ENCODE measurements at regions not wholly inside any gene's neighbourhood (a gene's known extent, or its start where the extent isn't known, plus 50 kb on each side); places are given as distances from the start of the nearest gene placed in this dataset.

- Histone ChIP-seq H3K4me1 (ENCODE audit: control insufficient read depth, insufficient read depth, low read length) (peaks cover 48% of the 10 kb centered on the region), H3K4me3 (ENCODE audit: low read length) (no peak overlapping the region), H3K36me3 (ENCODE audit: insufficient read depth, low read length) (no peaks in the 10 kb centered on the region), H3K9ac (ENCODE audit: low read depth, low read length) (no peak overlapping the region), H3K4me2 (ENCODE audit: low read length) (no peak overlapping the region), H3K27me3 (ENCODE audit: control insufficient read depth, insufficient read depth, low read length) (no peaks in the 10 kb centered on the region), H3K9me3 (replicated peaks; ENCODE audit: low read length) (no peaks in the 10 kb centered on the region)
These were observed 416.5 kb downstream of the EFNB2 start for GRCh38 chr13:106118996-106119395.

GRCh38 chr13:106118050-106118449 is 417.4 kb downstream of the EFNB2 start:
- H3K27me3 ChIP-seq (ENCODE audit: control insufficient read depth, insufficient read depth, low read length), result no peaks in the 10 kb centered on the region
- H3K9me3 ChIP-seq (replicated peaks; ENCODE audit: low read length), result no peaks in the 10 kb centered on the region
- no peak overlapping the region for H3K4me2 ChIP-seq (ENCODE audit: low read length)
- H3K9ac ChIP-seq (ENCODE audit: low read depth, low read length), result no peak overlapping the region
- H3K4me1 ChIP-seq (ENCODE audit: control insufficient read depth, insufficient read depth, low read length), result peaks cover 48% of the 10 kb centered on the region
- no peak overlapping the region for H3K4me3 ChIP-seq (ENCODE audit: low read length)
- no peaks in the 10 kb centered on the region for H3K36me3 ChIP-seq (ENCODE audit: insufficient read depth, low read length)

DNA sequence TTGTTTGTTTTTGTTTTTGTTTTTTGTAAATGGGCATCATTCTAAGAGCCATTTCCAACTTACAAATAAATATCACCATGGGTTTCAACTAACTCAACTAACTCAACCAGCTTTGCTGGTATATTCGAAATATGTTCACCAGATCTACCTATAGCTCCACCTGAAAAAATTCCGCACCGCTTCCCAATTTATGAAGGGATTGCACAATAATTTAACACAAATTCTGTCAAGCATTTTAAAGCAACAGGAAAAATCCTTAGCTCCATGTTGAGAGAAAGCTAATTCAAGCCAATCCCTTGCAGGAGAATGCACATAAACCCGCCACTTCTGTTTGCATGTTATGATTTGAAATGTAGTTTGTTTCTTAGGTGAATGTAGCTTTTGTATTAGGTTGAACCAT is 417.8 kb downstream of the EFNB2 start:
- H3K9ac ChIP-seq (ENCODE audit: low read depth, low read length), result no peak overlapping the region
- H3K4me3 ChIP-seq (ENCODE audit: low read length), result no peak overlapping the region
- no peak overlapping the region for H3K4me2 ChIP-seq (ENCODE audit: low read length)
- H3K4me1 ChIP-seq (ENCODE audit: control insufficient read depth, insufficient read depth, low read length), result peaks cover 48% of the 10 kb centered on the region
- no peaks in the 10 kb centered on the region for H3K27me3 ChIP-seq (ENCODE audit: control insufficient read depth, insufficient read depth, low read length)
- H3K36me3 ChIP-seq (ENCODE audit: insufficient read depth, low read length), result no peaks in the 10 kb centered on the region
- no peaks in the 10 kb centered on the region for H3K9me3 ChIP-seq (replicated peaks; ENCODE audit: low read length)

- no peak overlapping the region for H3K9ac ChIP-seq (ENCODE audit: low read depth, low read length)
- no peak overlapping the region for H3K4me2 ChIP-seq (ENCODE audit: low read length)
- no peaks in the 10 kb centered on the region for H3K9me3 ChIP-seq (replicated peaks; ENCODE audit: low read length)
- peaks cover 48% of the 10 kb centered on the region for H3K4me1 ChIP-seq (ENCODE audit: control insufficient read depth, insufficient read depth, low read length)
- H3K36me3 ChIP-seq (ENCODE audit: insufficient read depth, low read length), result no peaks in the 10 kb centered on the region
- no peaks in the 10 kb centered on the region for H3K27me3 ChIP-seq (ENCODE audit: control insufficient read depth, insufficient read depth, low read length)
- no peak overlapping the region for H3K4me3 ChIP-seq (ENCODE audit: low read length)
These were observed 418.4 kb downstream of the EFNB2 start for GRCh38 chr13:106117035-106117434.

DNA sequence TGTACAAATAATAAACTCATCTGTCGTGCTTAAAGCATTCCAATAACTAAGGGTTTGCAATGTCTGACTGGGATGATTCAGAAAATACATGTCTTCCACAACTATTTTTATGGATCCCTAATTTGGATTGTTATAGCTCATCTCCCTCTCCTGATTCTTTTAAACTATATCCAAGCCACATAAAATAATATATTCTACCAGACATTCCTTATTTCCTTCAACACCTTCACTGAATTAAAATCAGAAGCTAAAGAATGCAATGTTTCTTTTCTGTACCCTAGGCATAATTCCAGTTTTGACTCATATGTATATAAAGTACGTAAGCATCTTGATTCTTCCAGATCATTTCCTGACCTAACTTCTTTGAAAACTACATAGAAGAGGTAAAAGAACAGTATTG is 420.4 kb downstream of the EFNB2 start:
- Histone ChIP-seq H3K4me1 (ENCODE audit: control insufficient read depth, insufficient read depth, low read length) (peaks cover 46% of the 10 kb centered on the region), H3K4me3 (ENCODE audit: low read length) (no peak overlapping the region), H3K36me3 (ENCODE audit: insufficient read depth, low read length) (no peaks in the 10 kb centered on the region), H3K27me3 (ENCODE audit: control insufficient read depth, insufficient read depth, low read length) (no peaks in the 10 kb centered on the region), H3K4me2 (ENCODE audit: low read length) (no peak overlapping the region), H3K9ac (ENCODE audit: low read depth, low read length) (no peak overlapping the region), H3K9me3 (replicated peaks; ENCODE audit: low read length) (no peaks in the 10 kb centered on the region)

GRCh38 chr13:106113796-106114195 is 421.7 kb downstream of the EFNB2 start:
- Histone ChIP-seq H3K27me3 (ENCODE audit: control insufficient read depth, insufficient read depth, low read length) (no peaks in the 10 kb centered on the region), H3K9ac (ENCODE audit: low read depth, low read length) (no peak overlapping the region), H3K9me3 (replicated peaks; ENCODE audit: low read length) (no peaks in the 10 kb centered on the region), H3K4me3 (ENCODE audit: low read length) (no peak overlapping the region), H3K4me1 (ENCODE audit: control insufficient read depth, insufficient read depth, low read length) (peaks cover 56% of the 10 kb centered on the region), H3K4me2 (ENCODE audit: low read length) (no peak overlapping the region), H3K36me3 (ENCODE audit: insufficient read depth, low read length) (no peaks in the 10 kb centered on the region)

DNA sequence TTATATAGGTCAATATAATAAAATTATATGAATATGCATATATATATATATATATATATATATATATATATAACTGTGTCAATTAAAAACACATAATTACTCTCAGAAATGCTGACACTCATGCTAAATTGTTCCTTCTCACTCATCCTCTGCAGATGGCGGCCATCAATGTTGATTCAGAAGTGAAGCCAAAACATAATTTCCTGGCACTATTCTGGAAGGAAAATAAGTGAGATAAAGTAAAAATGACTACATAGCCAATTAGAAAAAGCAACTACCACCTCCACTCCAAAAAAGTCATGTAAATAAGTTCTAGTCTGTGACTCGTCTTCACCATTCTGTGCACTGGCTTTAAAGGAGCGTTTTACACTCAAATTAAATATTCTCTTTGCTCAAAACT is 423.3 kb downstream of the EFNB2 start:
- Histone ChIP-seq H3K36me3 (ENCODE audit: insufficient read depth, low read length) (no peaks in the 10 kb centered on the region), H3K4me1 (ENCODE audit: control insufficient read depth, insufficient read depth, low read length) (peaks cover 45% of the 10 kb centered on the region), H3K4me2 (ENCODE audit: low read length) (no peak overlapping the region), H3K9me3 (replicated peaks; ENCODE audit: low read length) (no peaks in the 10 kb centered on the region), H3K27me3 (ENCODE audit: control insufficient read depth, insufficient read depth, low read length) (no peaks in the 10 kb centered on the region), H3K4me3 (ENCODE audit: low read length) (no peak overlapping the region), H3K9ac (ENCODE audit: low read depth, low read length) (no peak overlapping the region)

GRCh38 chr13:106110241-106110855 is 425.1 kb downstream of the EFNB2 start:
- H3K4me1 ChIP-seq (ENCODE audit: control insufficient read depth, insufficient read depth, low read length), result peaks cover 39% of the 10 kb centered on the region
- H3K9ac ChIP-seq (ENCODE audit: low read depth, low read length), result peak overlapping the region; percentile 38
- no peak overlapping the region for H3K4me3 ChIP-seq (ENCODE audit: low read length)
- no peaks in the 10 kb centered on the region for H3K27me3 ChIP-seq (ENCODE audit: control insufficient read depth, insufficient read depth, low read length)
- no peak overlapping the region for H3K4me2 ChIP-seq (ENCODE audit: low read length)
- no peaks in the 10 kb centered on the region for H3K36me3 ChIP-seq (ENCODE audit: insufficient read depth, low read length)
- no peaks in the 10 kb centered on the region for H3K9me3 ChIP-seq (replicated peaks; ENCODE audit: low read length)

GRCh38 chr13:106109391-106109791 is 426.1 kb downstream of the EFNB2 start:
- Histone ChIP-seq H3K4me3 (ENCODE audit: low read length) (no peak overlapping the region), H3K4me1 (ENCODE audit: control insufficient read depth, insufficient read depth, low read length) (peaks cover 41% of the 10 kb centered on the region), H3K9ac (ENCODE audit: low read depth, low read length) (peak overlapping the region; percentile 38), H3K9me3 (replicated peaks; ENCODE audit: low read length) (no peaks in the 10 kb centered on the region), H3K36me3 (ENCODE audit: insufficient read depth, low read length) (no peaks in the 10 kb centered on the region), H3K27me3 (ENCODE audit: control insufficient read depth, insufficient read depth, low read length) (no peaks in the 10 kb centered on the region), H3K4me2 (ENCODE audit: low read length) (peak overlapping the region; percentile 48)

DNA sequence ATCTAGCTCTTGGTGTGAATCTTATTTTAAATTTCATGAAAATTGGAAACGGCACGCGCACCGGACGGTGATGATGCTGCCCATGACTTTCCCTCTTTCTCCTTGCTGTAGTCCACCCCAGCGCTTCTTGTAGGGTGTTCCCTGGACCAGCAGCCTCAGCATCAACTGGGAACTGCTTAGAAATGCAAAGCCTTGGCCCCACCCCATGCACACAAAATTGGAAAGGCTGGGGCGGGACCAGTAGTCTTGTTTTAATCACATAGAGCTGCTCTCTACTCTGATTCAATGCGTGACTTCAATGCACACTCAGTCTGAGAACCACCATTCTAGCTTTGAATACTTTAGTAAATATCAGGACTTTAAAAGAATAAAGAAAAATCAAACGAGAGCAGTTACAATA is 427.1 kb downstream of the EFNB2 start:
- no peaks in the 10 kb centered on the region for H3K36me3 ChIP-seq (ENCODE audit: insufficient read depth, low read length)
- H3K9me3 ChIP-seq (replicated peaks; ENCODE audit: low read length), result no peaks in the 10 kb centered on the region
- peaks cover 50% of the 10 kb centered on the region for H3K4me1 ChIP-seq (ENCODE audit: control insufficient read depth, insufficient read depth, low read length)
- H3K4me2 ChIP-seq (ENCODE audit: low read length), result no peak overlapping the region
- H3K4me3 ChIP-seq (ENCODE audit: low read length), result no peak overlapping the region
- H3K9ac ChIP-seq (ENCODE audit: low read depth, low read length), result no peak overlapping the region
- no peaks in the 10 kb centered on the region for H3K27me3 ChIP-seq (ENCODE audit: control insufficient read depth, insufficient read depth, low read length)

DNA sequence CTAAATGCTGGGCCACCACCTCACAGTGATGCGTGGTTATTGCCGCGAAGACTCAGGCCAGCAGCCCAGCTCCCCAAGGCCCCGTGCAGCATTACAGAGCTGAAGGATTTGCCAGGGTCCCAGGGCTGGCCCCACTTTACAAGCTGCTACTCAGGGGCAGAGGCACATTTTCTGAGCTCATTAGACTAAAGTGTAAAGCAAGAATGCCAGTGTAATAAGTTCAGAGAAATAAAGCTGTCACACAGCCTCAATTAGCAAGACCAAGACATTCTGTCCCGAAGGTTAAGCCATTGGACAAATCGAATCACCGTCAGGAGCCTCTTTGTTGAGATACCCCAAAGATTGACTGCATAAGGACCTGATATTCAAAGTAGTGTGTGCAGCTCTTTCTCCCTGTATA is 428.4 kb downstream of the EFNB2 start:
- Histone ChIP-seq H3K4me3 (ENCODE audit: low read length) (no peak overlapping the region), H3K4me2 (ENCODE audit: low read length) (no peak overlapping the region), H3K4me1 (ENCODE audit: control insufficient read depth, insufficient read depth, low read length) (peaks cover 61% of the 10 kb centered on the region), H3K36me3 (ENCODE audit: insufficient read depth, low read length) (no peaks in the 10 kb centered on the region), H3K9ac (ENCODE audit: low read depth, low read length) (no peak overlapping the region), H3K27me3 (ENCODE audit: control insufficient read depth, insufficient read depth, low read length) (no peaks in the 10 kb centered on the region), H3K9me3 (replicated peaks; ENCODE audit: low read length) (no peaks in the 10 kb centered on the region)

DNA sequence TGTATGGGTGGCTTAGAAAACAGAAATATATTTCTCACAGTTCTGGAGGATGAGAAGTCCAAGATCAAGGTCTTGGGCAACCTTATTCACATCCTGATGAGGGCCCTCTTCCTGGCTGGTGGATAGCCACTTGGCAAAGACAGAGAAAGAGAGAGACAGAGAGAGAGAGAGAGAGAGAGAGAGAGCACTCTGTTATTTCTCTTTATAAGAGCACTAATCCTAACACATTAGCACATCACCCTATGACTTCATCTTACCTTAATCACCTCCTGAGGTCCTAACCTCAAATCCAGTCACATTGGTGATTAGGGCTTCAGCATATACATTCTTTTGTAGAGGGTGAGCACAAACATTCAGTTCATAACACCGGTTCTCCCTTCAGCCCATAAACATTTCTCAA is 430.3 kb downstream of the EFNB2 start:
- H3K4me1 ChIP-seq (ENCODE audit: control insufficient read depth, insufficient read depth, low read length), result peaks cover 64% of the 10 kb centered on the region
- H3K4me3 ChIP-seq (ENCODE audit: low read length), result no peak overlapping the region
- no peak overlapping the region for H3K4me2 ChIP-seq (ENCODE audit: low read length)
- no peaks in the 10 kb centered on the region for H3K9me3 ChIP-seq (replicated peaks; ENCODE audit: low read length)
- no peaks in the 10 kb centered on the region for H3K36me3 ChIP-seq (ENCODE audit: insufficient read depth, low read length)
- H3K9ac ChIP-seq (ENCODE audit: low read depth, low read length), result no peak overlapping the region
- H3K27me3 ChIP-seq (ENCODE audit: control insufficient read depth, insufficient read depth, low read length), result no peaks in the 10 kb centered on the region

Measured in skeletal muscle satellite cell (primary cell).